Epithelial cell of proximal tubule (primary cell): ENCODE measurements at regions not wholly inside any gene's neighbourhood (a gene's known extent, or its start where the extent isn't known, plus 50 kb on each side); places are given as distances from the start of the nearest gene placed in this dataset.

Experiments
- DNase-seq: peaks from one replicate; pipeline ENCODE4 v3.0.0-alpha.2; 2011; ENCODE audit warnings: low read depth
- H3K4me3 ChIP-seq: 2 replicates; pipeline ENCODE4 v1.5.1; 2011; ENCODE audit warnings: low read depth, mild to moderate bottlenecking, low read length
- CTCF ChIP-seq: conservative IDR thresholded peaks from 2 replicates; pipeline ENCODE4 v1.5.1; 2012; ENCODE audit warnings: low read depth, mild to moderate bottlenecking, low read length

- no peak overlapping the region for H3K4me3 ChIP-seq
- TF ChIP-seq CTCF, result peak; percentile 82
- no peak for DNase-seq
These were observed 59.8 kb upstream of the RPH3AL start for GRCh38 chr17:412211-413015.

GRCh38 chr17:411421-412120 is 59.0 kb upstream of the RPH3AL start:
- peak; percentile 20 for DNase-seq
- H3K4me3 ChIP-seq, result peak overlapping the region; percentile 100

GRCh38 chr17:410543-411401 is 58.2 kb upstream of the RPH3AL start:
- TF ChIP-seq CTCF, result peak; percentile 18
- no peak for DNase-seq
- peak overlapping the region; percentile 100 for H3K4me3 ChIP-seq

More at GRCh38 chr17:411421-412120, 59.0 kb upstream of the RPH3AL start:
- TF ChIP-seq CTCF, result no peak

GRCh38 chr17:409848-410542 is 57.4 kb upstream of the RPH3AL start:
- TF ChIP-seq CTCF, result no peak
- DNase-seq, result peak; percentile 62
- H3K4me3 ChIP-seq, result peak overlapping the region; percentile 100

GRCh38 chr17:409308-409847 is 56.8 kb upstream of the RPH3AL start:
- peak overlapping the region; percentile 53 for H3K4me3 ChIP-seq
- TF ChIP-seq CTCF, result no peak
- DNase-seq, result no peak

GRCh38 chr17:404703-405102 is 52.1 kb upstream of the RPH3AL start:
- H3K4me3 ChIP-seq, result no peak overlapping the region
- no peak for TF ChIP-seq CTCF
- DNase-seq, result no peak
